ENCODE measurements at regions not wholly inside any gene's neighbourhood (a gene's known extent, or its start where the extent isn't known, plus 50 kb on each side); places are given as distances from the start of the nearest gene placed in this dataset.

DNA sequence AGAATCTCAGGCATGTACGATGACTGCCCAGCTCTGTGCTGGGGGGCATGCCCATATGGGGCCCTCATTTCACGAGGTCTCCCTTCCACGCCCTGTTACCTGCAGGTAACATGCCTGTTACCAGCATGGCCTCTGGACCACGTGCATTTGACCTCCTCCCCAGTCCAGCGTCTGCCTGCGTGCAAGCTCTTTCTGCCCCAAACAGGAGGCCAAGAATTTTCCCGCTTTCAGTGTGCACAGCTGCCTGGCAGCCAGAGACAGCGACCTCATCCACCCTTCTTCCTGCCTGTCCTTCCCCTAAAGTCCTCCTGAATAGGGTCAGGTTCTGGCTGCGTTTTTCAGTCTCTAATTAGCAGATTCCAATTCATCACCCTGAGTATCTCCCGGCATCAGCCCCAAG, 306.5 kb upstream of the ZFHX3 start:
- TF ChIP-seq, protein P1, sequence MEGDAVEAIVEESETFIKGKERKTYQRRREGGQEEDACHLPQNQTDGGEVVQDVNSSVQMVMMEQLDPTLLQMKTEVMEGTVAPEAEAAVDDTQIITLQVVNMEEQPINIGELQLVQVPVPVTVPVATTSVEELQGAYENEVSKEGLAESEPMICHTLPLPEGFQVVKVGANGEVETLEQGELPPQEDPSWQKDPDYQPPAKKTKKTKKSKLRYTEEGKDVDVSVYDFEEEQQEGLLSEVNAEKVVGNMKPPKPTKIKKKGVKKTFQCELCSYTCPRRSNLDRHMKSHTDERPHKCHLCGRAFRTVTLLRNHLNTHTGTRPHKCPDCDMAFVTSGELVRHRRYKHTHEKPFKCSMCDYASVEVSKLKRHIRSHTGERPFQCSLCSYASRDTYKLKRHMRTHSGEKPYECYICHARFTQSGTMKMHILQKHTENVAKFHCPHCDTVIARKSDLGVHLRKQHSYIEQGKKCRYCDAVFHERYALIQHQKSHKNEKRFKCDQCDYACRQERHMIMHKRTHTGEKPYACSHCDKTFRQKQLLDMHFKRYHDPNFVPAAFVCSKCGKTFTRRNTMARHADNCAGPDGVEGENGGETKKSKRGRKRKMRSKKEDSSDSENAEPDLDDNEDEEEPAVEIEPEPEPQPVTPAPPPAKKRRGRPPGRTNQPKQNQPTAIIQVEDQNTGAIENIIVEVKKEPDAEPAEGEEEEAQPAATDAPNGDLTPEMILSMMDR (conservative IDR thresholded peaks at IDR 0.05; ENCODE audit: low read length): no peak
- no peak for TF ChIP-seq EZH2phosphoT487 (IDR thresholded peaks at IDR 0.05; ENCODE audit: borderline replicate concordance, low read depth, low read length)

Measured in OCI-LY7 (cell line).